NCI-H2196 (cell line): ENCODE measurements at regions not wholly inside any gene's neighbourhood (a gene's known extent, or its start where the extent isn't known, plus 50 kb on each side); places are given as distances from the start of the nearest gene placed in this dataset.
A peak's percentile ranks its signal among the peaks of the same experiment; 100 is the strongest.
"Not testable (repeated sequence)": the region's sequence is repeated elsewhere in the genome, so short reads cannot be mapped to it uniquely, and the experiment has no call there.

Experiments
- DNase-seq: peaks from one replicate; lab custom pipeline; 2025; ENCODE audit not compliant: unreplicated experiment; lab: John Stamatoyannopoulos, UW

DNA sequence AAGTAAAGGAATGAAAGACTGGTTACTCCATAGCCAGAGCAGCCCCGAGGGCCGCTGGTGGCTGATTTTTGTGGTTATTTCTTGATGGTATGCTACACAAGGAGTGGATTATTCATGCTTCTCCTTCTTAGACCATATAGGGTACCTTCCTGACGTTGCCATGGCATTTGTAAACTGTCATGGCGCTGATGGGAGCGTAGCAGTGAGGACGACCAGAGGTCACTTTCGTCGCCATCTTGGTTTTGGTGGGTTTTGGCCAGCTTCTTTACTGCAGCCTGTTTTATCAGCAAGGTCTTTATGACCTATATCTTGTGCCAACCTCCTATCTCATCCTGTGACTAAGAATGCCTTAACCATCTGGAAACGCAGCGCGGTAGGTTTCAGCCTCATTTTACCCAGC is 1187.6 kb upstream of the AUTS2 start:
- not testable (repeated sequence) for DNase-seq

DNA sequence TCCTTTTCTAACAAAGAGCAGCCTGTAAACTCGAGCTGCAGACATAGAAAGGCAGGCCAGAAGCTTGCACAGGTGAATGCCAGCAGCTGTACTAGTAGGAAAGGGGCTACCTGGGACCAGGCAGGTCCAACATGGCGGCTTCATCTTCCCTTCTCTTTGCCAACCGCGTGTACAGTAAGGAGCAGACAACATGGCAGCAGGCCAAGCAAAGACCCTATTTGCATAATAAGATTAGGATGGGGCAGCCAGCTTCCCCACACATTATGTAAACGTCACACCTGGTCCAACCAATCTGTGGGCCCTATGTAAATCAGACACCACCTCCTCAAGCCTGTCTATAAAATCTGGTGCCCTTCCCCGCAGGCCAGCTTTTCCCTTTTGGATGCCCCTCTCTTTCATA is 1186.5 kb upstream of the AUTS2 start:
- DNase-seq: peak; percentile 27

DNA sequence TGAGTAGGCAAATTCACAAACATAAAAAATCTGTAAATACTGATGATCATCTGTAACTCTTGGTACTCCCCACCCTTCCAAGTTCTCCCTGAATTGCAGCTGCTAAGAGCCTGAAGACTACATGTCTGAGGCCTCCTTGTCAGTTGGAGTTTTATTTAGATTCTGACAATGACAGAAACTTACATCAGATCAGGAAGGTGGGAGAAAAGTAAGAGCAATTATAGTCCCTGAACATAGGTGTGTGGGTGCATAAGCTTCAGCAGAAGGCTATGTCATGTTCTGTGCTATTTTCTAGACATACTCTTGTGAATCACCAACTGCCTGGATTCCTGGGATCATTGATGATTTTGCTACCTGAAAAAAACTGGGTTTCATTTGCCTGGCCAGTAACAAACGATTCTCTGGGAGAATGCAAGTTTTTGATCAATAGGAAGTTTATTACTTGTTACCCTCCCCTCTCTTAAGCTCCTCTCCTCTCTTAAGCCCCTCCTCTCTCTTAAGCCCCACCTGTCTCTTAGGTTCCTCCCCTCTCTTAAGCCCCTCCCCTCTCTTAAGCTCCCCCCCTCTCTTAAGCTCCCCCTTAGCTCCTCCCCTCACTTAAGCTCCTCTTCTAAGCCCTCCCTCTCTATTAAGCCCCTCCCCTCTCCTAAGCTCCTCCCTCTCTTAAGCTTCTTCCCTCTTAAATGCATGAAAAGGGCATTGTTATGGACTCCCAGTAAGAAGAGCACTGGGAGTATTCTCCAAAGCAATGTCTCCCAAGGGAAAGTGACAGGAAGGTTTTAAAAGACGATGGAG is 1183.4 kb upstream of the AUTS2 start:
- DNase-seq: no peak

DNA sequence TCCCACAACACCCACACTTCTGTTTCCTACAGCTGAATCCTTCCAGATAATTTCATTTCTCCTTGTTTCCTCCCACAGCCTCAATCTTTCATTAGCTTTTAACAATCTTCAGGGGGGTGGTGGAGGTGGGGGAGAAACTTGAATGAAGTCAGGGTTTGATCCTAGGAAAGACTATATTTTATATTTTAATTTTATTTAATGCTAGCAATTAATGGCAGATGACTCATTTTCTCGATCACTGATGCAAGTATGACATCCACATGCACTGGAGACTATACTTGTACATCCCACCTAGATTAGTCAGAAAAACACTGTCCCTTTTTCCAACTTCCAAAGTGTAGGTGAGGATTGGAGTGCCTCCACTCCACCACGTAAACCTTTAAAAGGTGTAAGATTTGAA is 1181.3 kb upstream of the AUTS2 start:
- no peak for DNase-seq

DNA sequence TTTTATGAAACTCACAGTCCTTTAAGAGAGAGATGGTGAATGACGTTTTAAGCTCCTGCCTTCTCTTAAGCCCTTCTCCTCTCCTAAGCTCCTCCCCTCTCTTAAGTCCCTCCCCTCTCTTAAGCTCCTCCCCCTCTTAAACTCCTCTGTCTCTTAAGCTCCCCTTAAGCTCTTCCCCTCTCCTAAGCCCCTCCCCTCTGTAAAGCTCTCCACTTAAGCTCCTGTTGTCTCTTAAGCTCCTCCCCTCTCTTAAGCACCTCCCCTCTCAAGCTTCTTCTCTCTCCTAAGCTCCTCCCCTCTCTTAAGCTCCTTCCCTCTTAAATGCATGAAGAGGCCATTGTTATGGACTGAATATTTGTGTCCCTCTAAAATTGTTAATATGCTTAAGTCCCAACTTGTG is 1180.6 kb upstream of the AUTS2 start:
- DNase-seq: no peak

DNA sequence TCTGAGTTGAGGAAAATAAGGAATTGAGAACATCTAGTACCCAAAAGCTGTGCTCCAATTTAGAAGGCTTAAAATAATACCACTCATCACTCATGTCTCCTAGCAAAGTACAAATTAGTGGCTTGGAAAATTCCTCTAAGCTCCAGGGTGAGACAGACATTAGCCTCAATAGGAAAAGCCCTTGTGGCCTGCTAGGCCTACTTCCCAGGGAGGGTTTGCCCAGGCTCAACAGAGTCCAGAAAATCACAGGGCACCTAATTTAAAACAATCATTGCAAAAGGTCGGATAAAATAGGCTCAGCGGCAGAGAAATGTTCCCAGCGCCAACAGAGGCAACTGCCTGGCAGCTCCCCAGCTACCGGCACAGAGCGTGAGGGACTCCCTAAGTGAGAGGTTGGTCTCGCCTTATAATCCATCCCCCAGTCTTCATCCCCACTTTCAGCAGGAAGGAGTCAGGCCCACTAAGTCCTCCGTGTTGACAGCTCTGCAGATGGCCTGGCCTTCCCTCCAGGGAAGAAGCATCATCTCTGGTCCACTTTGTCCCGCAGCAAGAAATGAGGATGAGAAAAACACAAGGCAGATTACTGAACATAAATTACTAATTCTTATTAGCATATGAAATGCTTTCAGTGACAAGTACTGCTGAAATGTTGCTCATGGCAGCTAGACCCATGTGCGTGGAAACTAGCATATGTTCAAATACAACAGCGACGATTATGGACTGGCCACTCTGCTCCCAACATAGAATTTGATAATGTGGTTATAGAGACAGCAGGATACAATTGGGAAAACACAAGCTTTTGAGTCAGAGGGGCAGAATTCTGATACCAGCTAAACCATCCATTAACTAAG is 1177.7 kb upstream of the AUTS2 start:
- no peak for DNase-seq

DNA sequence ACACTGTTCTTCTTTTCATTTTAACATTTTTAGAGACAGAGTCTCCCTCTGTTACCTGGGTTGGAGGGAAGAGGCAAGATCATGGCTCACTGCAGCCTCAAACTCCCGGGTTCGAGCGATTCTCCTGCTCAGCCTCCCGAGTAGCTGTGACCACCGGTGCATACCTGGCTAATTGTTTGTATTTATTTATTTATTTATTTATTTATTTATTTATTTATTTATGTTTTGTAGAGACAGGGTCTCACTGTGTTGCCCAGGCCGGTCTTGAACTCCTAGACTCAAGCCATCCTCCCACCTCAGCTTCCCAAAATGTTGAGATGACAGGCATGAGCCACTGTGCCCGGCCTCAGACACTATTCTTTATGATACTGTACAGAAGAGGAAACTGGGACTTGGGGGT is 1176.6 kb upstream of the AUTS2 start:
- DNase-seq: no peak

GRCh38 chr7:68422281-68422680 is 1176.0 kb upstream of the AUTS2 start:
- DNase-seq: no peak

DNA sequence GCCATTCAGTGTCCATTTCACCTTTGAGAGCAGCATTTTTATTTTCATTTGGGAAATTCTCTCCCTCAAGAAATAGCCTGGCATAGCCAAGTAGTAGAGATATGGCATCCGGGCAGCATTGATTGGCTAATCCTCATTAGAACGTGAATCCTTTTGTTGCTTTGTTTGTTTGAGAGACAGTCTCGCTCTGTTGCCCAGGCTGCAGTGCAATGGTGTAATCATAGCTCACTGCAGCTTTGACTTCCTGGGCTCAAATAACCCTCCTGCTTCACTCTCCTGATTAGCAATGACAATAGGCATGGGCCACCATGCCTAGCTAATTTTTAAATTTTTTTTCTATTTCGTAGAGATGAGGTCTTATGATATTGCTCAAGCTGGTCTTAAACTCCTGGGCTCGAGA is 1174.9 kb upstream of the AUTS2 start:
- DNase-seq: peak; percentile 38

DNA sequence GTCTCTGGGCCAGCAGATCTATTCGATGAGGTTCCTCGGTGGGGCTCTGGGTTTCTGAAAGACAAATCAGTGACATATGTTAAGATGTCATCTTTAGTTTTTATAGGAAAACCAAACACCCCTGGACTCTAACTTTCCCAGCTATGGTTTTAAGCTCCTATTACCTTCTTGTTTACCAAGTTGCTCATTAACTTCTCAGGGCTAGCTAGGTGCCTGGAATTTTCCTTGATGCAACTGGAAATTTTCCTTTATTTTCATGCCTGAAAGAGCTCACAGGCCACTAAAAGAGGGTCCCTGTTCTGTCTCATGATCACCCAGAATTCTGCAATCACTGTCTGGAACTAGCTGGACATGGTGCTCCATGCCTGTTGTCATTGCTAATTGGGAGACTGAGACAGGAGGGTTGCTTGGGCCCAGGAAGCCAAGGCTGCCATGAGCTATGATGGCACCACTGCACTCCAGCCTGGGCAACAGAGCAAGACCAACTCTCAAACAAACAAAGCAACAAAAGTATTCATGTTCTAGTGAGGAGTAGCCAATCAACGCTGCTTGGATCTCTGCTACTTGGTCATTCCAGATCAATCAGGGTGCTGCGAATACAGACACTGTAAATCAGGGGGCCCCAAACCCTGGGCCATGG is 1173.5 kb upstream of the AUTS2 start:
- no peak for DNase-seq

DNA sequence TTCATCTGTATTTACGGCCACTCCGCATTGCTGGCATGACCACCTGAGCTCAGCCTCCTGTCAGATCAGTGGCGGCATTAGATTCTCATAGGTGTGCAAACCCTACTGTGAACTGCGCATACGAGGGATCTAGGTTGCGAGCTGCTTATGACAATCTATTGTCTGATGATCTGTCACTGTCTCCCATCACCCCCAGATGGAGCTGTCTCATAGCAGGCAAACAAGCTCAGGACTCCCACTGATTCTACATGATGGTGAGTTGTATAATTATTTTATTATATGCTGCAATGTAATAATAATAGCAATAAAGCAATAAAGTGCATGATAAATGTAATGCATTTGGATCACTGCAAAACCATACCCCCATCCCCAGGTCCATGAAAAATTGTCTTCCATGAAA is 1172.9 kb upstream of the AUTS2 start:
- DNase-seq: no peak

GRCh38 chr7:68429411-68430117 is 1168.7 kb upstream of the AUTS2 start:
- DNase-seq: no peak

DNA sequence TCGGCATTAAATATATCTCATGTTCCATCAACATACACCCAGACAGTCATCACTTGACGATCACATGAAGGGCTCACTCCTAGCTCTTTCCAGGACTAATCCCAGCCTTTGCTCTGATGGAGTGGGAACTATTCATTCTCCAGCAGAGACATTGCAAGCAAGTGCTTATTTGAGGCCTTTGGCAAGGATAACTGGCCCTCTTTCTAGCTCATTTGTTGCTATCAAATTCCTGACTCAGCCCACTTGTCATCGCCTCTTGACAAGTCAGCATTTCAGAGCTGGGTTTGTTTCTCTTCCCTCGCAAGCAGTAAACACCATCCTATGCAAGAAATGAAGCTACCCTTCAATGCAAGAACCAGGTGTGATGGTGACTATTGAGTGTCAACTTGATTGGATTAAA is 1165.7 kb upstream of the AUTS2 start:
- DNase-seq: no peak

GRCh38 chr7:68433462-68434070 is 1164.7 kb upstream of the AUTS2 start:
- no peak for DNase-seq

- no peak for DNase-seq
Measured at GRCh38 chr7:68434857-68435256, 1163.4 kb upstream of the AUTS2 start.

GRCh38 chr7:68438016-68438415 is 1160.3 kb upstream of the AUTS2 start:
- DNase-seq: no peak

DNA sequence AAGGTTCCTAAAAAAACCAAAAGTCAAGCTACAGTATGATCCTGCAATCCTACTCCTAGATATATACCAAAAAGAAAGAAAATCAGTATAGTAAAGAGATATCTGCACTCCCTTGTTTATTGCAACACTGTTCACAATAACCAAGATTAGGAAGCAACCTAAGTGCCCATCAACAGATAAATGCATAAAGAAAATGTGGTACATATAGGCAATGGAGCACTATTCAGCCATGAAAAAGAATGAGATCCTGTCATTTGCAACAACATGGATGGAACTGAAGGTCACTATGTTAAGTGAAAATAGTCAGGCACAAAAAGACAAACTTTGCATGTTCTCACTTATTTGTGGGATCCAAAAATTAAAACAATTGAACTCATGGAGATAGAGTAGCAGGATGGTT is 1159.5 kb upstream of the AUTS2 start:
- no peak for DNase-seq

- no peak for DNase-seq
Measured at GRCh38 chr7:68439897-68440296, 1158.4 kb upstream of the AUTS2 start.

DNA sequence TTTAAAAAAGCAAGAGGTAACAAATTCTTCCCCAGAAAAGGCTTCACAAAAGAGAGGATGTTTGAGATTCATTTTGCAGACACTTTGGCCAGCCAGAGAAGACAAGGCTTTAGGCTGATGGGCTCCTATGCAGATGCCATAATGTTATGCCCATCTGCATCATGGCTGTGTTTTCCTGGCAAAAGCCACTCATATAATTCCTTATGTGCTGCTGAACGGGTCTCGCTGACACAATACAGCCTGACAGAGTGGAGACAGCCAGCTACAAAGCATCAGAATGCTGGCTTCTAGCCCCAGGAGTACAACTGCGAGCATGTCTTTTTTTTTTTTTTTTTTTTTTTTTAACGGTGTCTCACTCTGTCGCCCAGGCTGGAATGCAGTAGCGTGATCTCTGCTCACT is 1157.4 kb upstream of the AUTS2 start:
- no peak for DNase-seq

DNA sequence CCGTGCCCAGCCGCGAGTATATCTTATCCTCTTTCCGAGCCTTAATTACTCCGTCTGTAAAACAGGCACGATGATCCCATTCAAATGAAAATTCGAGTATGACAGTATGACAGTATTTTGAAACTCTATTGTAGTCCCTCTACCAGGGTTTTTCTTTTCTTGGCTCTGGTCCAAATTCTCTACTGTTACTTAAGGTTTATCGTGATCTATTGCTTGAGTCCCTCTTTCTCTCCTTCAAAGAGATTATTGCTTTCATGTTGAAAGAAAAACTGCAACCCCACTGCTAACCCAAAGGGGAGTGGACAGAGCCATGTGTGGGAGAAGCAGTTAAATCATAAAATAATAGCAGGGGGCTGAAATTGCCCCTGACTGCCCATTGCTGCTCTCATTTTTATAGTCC is 1156.6 kb upstream of the AUTS2 start:
- no peak for DNase-seq
